Endothelial cell of umbilical vein (primary cell): ENCODE measurements at regions not wholly inside any gene's neighbourhood (a gene's known extent, or its start where the extent isn't known, plus 50 kb on each side); places are given as distances from the start of the nearest gene placed in this dataset.

Source experiments
- CTCF ChIP-seq, 2 donors: IDR thresholded peaks; 1 replicate in 1 of 2; 2 replicates in 1 of 2; pipeline ENCODE4 v1.5.1; 2011; ENCODE audit warnings: low read length in 2 of 2, mild to moderate bottlenecking in 2 of 2, moderate library complexity in 2 of 2, control low read depth in 1 of 2, inconsistent platforms in 1 of 2, low read depth in 1 of 2; ENCODE audit not compliant: insufficient read depth in 1 of 2; ENCODE audit errors: extremely low read depth in 1 of 2
- EZH2 ChIP-seq: IDR thresholded peaks from 2 replicates; pipeline ENCODE4 v1.6.1; 2012; ENCODE audit warnings: borderline replicate concordance, low read depth, mild to moderate bottlenecking, moderate library complexity, low read length, inconsistent platforms; ENCODE audit not compliant: severe bottlenecking
- FOS ChIP-seq: IDR thresholded peaks from 2 replicates; pipeline ENCODE4 v1.6.1; 2011; ENCODE audit warnings: mild to moderate bottlenecking, low read length, moderate library complexity, borderline replicate concordance; ENCODE audit not compliant: insufficient read depth
- GATA2 ChIP-seq: IDR thresholded peaks from 2 replicates; pipeline ENCODE4 v1.7.0; 2011; ENCODE audit warnings: low read depth, mild to moderate bottlenecking, moderate library complexity, mixed read lengths, low read length; ENCODE audit not compliant: insufficient read length, insufficient read depth
- JUN ChIP-seq: IDR thresholded peaks from 2 replicates; pipeline ENCODE4 v1.6.1; 2011; ENCODE audit warnings: borderline replicate concordance, low read depth; ENCODE audit not compliant: insufficient read length, insufficient read depth
- POLR2A ChIP-seq: IDR thresholded peaks from 2 replicates; pipeline ENCODE4 v1.6.1; 2012; ENCODE audit warnings: low read depth, mild to moderate bottlenecking, control low read depth, low read length
- POLR2AphosphoS5 ChIP-seq: IDR thresholded peaks from 2 replicates; pipeline ENCODE4 v1.6.1; 2012; ENCODE audit warnings: low read depth, mild to moderate bottlenecking, control low read depth, low read length, moderate library complexity; ENCODE audit not compliant: insufficient read depth
- TF ChIP-seq, protein P1 (sequence below): IDR thresholded peaks from 2 replicates; pipeline ENCODE4 v1.6.1; 2011; ENCODE audit not compliant: insufficient read depth, insufficient read length

DNA sequence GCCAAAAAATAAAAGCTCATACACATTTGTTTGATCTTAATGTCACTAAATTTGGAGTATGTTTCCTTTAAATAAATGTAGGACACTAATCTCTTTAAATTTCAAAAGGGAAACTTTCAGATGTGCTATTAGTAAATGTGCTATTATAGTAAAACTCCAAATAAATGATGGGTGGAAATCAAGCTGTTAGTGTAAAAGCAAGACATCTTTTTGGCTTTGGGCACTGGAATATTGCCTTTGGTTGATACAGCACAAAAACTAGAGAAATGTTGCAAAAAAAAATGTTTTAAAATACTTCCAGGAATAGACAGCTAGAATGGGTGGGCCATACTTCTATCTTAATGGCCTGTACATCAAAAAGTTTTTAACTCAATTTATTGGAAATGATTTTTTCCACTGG lies 151.6 kb downstream of the FBXO8 start:
- TF ChIP-seq CTCF (IDR thresholded peaks at IDR 0.05; ENCODE audit: extremely low read depth in 1 of 2, insufficient read depth in 1 of 2, low read depth in 1 of 2, low read length in 2 of 2) (no peak), EZH2 (no peak), GATA2 (no peak), POLR2AphosphoS5 (no peak), POLR2A (no peak), FOS (no peak), JUN (no peak)
- TF ChIP-seq, protein P1, sequence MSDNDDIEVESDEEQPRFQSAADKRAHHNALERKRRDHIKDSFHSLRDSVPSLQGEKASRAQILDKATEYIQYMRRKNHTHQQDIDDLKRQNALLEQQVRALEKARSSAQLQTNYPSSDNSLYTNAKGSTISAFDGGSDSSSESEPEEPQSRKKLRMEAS, result no peak
